Suppressor macrophage treated with lipopolysaccharide for 4 hours (primary cell): ENCODE measurements at regions not wholly inside any gene's neighbourhood (a gene's known extent, or its start where the extent isn't known, plus 50 kb on each side); places are given as distances from the start of the nearest gene placed in this dataset.

Source experiments
- DNase-seq: peaks from one replicate; pipeline ENCODE4 v3.0.0-alpha.2; 2020

- DNase-seq: no peak
Observed at GRCh38 chr2:129709001-129709955, 270.2 kb upstream of the RAB6C start.

DNA sequence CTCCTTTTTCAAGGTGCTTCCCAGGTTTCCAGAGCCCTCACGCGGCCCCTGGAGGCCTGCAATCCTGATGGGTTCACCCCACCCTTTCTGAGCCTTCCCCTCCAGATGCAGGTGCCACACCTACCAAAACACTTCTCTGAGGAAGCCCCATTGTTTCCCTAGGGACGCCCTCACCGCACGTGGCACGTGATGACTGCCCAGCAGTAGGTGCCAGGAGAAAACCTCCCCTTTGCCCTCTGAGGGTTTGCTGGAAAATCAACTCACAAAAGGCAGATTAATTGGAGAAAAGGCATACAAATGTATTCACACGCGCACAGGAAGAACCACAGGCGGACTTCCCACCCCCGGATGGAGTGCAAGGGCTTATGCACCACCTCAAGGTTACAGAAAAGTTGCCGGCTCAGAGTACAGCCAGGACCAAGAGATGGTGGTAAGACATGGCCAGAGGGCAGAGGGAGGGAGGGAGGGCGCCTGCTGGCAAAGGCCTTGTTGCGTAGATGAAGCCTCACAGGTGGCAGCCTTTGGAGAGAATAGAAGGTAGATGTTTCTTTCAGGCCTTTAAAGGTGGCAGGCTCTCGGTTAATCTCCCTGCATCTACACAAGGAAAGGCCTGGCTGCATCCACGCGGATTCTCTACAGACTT lies 269.4 kb upstream of the RAB6C start:
- DNase-seq: no peak

DNA sequence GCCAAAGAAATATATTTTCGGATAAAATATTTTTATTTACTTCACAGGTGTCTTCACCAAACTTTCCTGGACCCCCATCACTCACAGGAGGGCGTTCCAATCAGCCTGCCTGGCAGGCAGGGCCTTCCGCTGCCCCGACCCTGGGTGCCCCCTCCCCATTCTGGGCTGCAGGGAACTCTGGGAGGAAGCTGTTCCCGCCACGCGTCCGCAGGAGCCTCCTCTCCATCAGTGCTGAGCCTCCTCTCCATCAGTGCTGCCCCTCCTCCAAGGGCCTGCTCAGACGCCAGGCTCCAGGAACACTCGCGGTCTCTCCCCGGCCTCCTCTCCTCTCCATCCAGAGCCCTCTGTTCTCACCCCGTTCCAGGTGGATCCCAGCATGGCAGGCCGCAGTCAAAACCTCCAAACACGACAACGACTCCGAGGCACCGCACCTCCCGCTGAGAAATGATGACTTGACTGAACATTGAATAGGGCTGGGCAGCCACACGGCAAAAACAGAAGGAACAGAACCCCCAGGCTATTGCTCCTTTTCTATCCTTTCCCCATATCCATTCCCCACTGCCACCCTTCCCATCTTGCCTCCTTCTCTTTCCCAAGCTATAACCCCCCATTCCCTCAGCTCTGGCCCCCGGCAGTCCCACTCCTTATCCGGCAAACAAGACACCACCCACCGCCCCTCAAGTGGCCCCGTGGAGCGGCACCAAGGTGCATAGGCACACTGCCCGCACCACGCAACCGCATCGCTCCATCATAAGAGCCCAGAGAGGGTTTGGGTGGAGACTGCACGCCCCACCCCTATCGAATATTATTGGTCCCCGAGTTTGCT lies 268.6 kb upstream of the RAB6C start:
- DNase-seq: no peak

DNA sequence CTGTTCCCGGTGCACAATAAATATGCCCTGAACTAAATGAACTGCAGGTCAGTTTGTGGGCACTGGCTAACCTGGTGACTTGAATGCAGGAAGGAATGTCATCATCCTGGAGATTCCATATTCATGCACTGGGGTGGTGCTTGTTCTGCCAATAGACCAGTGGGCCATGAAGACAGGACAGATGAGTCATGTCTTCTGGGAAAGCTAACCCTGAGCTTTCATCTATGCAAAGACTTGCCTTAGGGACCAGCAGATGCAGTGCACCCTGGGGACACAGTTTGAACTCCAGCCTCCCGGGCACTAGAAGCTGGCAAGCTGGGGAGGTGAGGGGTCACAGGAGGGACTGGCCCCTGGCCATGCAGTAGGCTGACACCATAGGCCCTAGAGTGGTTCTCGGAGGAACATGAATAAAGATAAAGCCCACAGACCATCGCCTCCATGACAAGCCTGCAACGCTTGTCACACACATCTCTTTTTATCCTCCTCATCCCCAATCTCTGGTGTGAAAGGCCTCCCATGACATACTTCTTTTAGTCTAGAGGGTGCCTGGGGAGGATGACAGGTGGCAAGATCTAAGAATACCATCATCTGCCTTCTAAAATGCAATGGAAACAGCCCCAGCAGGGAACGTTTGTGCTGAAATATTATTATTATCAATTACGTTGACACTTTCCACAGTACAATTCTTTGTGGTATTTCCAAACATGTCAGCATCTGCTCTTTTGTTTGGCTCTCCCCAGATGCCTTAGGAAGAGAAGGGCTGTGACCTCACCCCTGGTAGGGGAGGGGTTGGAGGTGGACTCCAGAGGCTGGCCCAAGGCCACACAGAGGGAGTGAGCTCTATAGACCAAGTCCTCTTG lies 267.4 kb upstream of the RAB6C start:
- DNase-seq: no peak

GRCh38 chr2:129712676-129712985 lies 266.8 kb upstream of the RAB6C start:
- DNase-seq: no peak

DNA sequence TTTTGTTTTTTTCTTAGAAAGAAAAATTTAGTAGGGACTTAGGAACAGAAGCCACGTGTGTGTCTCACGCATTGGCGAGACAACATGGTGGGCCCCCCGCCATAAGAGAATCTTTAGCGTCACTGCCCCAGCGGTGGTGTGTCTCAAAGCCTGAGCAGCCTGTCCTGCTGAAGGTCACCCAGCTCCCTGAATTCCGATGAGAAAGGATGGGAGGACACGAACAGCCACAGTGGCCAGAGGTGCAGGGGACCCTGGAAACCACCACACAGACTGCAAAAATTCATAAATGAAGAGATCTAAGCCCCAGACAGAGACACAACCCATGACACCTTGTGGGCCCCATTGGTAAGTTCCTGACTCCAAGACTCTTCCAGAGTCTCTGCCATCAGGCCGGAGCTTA lies 266.1 kb upstream of the RAB6C start:
- no peak for DNase-seq

DNA sequence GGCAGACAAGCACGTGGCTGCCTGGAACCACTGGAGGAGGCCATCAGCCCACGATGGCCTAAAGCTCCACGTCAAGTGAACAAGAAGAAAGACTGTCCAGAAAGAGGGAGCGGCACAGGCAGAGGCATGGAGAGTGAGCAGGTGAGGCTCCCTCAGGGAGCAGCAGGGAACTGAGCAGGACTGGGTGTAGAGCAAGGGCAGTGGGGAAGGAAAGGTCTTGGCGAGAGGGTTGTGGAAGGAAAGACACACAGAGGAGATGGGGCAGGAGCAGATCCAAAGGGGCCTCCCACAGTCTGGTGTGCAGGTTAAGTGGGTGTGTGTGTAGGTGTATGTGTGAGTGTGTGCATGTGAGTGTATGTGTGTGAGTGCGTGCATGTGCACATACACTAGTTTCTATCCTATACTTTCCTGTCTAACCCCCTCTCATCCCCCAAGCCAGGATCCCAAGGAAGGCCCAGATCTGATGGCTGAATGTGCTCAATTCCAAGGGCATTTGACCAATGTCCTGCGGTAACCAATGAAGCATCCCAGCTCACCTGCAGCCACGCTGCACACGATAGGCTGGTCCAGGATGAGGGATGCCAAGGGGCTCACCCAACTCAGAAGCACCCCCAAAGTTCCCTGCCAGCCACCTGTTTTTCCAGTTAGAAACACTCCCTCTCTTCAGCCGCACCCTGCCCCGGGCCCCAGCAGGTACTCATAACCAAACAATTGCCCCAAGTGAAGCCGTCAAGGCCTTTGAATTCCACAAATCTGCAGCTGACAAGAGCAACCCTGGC lies 262.5 kb upstream of the RAB6C start:
- no peak for DNase-seq

DNA sequence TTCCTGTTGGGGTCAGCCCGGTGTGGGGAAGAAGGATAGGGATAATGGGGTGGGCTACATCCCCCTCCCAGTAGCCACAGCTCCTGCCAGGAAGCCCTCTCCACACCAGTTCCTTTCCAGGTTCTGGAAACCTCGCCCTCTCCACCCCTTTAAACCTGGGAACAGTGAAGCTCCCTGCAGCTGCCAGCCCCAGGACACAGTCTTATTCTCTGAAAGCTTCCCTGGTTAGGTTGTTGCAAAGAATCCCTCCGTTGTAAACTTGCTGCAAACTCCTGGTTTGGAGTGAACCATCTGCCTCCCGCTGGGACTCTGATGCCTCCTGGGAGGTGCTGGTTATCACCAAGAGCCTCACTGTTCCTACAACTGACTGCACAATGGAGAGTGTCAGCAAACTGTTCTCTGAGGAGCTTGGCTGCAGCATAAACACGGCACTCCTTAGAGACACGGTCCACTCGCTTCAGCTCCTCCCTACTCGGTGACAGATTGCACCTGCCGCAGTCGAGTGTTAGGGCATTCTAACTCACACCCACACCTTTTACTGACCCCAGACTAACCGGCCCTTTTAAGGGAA lies 261.8 kb upstream of the RAB6C start:
- DNase-seq: no peak

- no peak for DNase-seq
Observed at GRCh38 chr2:129719335-129719734, 260.1 kb upstream of the RAB6C start.

- no peak for DNase-seq
Observed at GRCh38 chr2:129720360-129720759, 259.1 kb upstream of the RAB6C start.

DNA sequence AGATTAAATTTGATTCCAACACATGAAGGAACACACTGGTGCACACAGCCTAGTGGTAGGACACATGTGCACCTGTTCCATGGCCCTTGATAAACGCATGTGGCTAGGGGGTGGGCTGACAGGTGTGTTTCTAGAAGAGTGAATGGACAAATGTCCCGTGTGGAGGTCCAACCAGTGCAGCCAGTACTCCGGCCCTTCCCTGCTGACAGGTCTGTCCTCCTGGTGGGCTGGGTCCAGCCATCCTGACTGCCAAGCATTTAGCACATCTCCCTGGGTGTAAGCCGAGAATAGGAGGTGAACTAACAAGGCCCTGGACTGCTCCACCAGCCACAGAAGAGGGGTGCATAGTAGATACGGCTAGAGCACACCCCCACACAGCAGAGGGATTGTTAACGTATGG lies 258.7 kb upstream of the RAB6C start:
- DNase-seq: no peak

- DNase-seq: no peak
Observed at GRCh38 chr2:129721236-129721635, 258.2 kb upstream of the RAB6C start.

GRCh38 chr2:129721846-129722245 lies 257.6 kb upstream of the RAB6C start:
- no peak for DNase-seq

- no peak for DNase-seq
Observed at GRCh38 chr2:129722306-129723019, 257.0 kb upstream of the RAB6C start.

DNA sequence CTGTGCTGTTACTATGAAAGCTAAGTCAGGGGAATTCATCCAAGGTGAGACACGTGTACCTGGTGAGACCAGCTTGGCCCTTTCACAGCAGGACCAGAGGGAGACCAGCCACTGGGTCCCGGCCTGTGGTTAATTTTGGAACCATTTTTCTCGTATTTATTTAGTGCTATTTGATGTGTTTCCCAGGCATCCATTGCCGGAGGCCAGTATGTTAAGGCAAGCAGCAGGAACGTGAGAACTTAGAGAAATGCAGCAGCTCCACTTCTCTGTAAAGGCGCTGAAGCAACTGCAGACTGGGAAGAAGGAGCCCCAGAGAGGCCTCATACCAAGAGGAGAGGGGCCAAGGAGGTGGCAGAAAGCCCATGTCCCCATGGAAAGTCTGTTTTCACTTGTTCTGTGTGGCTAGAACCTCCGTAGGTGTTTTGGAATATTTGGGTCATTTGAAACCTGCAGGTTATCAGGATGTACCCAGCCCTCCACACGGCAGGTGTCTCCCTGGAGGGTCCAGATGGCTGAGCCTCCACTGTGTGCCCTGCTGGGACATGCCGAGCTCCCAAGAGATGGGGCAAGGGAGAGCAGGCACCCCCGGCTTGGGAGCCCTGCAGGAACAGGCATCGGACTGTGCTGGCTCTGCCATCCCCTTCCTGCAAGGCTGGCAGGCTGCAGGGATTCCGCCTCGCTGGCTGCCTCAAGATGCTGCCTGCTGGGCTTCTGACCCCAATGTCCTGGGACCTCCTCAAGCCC lies 256.0 kb upstream of the RAB6C start:
- DNase-seq: no peak

GRCh38 chr2:129724021-129724757 lies 255.3 kb upstream of the RAB6C start:
- DNase-seq: no peak

GRCh38 chr2:129726216-129726615 lies 253.2 kb upstream of the RAB6C start:
- DNase-seq: no peak

GRCh38 chr2:129727286-129727685 lies 252.2 kb upstream of the RAB6C start:
- no peak for DNase-seq
